ENCODE measurements at regions not wholly inside any gene's neighbourhood (a gene's known extent, or its start where the extent isn't known, plus 50 kb on each side); places are given as distances from the start of the nearest gene placed in this dataset.

DNA sequence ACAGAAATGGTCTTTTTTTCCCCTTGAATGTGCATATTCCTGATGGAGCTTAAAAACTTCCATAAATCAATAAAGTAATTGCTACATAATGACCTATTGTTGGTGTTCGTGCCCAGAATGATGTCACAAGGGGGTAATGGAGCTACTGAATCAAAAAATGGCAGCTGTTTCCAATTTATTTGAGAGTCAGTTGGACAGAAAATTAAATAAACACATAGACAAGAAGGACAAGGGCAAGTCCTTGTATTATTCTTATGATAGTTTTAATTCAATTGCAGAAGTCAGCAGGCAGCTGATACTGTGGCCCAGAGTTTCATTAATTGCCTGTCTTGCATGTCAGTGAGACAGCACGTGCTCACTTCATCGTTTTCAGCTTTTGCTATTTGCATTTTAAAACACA is 473.5 kb downstream of the ETNK1 start:
- Histone ChIP-seq H3K27ac (no peak overlapping the region), H3K27me3 (no peaks in the 10 kb centered on the region), H3K9me3 (no peaks in the 10 kb centered on the region), H3K4me1 (no peaks in the 10 kb centered on the region), H3K36me3 (no peaks in the 10 kb centered on the region), H3K4me3 (no peak overlapping the region)
- TF ChIP-seq, protein P1, sequence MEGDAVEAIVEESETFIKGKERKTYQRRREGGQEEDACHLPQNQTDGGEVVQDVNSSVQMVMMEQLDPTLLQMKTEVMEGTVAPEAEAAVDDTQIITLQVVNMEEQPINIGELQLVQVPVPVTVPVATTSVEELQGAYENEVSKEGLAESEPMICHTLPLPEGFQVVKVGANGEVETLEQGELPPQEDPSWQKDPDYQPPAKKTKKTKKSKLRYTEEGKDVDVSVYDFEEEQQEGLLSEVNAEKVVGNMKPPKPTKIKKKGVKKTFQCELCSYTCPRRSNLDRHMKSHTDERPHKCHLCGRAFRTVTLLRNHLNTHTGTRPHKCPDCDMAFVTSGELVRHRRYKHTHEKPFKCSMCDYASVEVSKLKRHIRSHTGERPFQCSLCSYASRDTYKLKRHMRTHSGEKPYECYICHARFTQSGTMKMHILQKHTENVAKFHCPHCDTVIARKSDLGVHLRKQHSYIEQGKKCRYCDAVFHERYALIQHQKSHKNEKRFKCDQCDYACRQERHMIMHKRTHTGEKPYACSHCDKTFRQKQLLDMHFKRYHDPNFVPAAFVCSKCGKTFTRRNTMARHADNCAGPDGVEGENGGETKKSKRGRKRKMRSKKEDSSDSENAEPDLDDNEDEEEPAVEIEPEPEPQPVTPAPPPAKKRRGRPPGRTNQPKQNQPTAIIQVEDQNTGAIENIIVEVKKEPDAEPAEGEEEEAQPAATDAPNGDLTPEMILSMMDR (IDR thresholded peaks at IDR 0.05), result no peak
- DNase-seq (ENCODE audit: low spot score), result no peak

DNA sequence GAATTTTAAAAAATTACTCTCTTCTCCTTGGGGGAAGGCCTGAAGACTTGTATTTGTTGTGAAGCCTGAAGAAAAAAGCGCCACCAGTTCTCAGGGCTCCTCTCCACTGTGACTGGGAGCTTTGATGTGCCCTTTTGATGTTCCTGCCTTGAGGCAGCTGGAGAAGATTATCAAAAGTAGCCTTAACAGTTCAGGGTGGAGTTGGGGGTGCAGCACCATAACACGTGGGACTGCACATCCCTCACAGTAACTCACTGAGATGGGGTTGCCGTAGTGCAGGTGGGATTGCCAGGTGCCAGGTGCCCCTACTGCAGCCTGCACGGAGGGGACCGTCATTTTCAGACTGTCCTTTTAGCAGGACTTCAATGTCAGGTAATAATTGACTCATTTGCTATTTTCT is 474.1 kb downstream of the ETNK1 start:
- no peaks in the 10 kb centered on the region for H3K27me3 ChIP-seq
- no peak overlapping the region for H3K4me3 ChIP-seq
- no peaks in the 10 kb centered on the region for H3K9me3 ChIP-seq
- H3K4me1 ChIP-seq, result no peaks in the 10 kb centered on the region
- no peak for DNase-seq (ENCODE audit: low spot score)
- H3K27ac ChIP-seq, result no peak overlapping the region
- TF ChIP-seq, protein P1 (IDR thresholded peaks at IDR 0.05), result no peak
- no peaks in the 10 kb centered on the region for H3K36me3 ChIP-seq

DNA sequence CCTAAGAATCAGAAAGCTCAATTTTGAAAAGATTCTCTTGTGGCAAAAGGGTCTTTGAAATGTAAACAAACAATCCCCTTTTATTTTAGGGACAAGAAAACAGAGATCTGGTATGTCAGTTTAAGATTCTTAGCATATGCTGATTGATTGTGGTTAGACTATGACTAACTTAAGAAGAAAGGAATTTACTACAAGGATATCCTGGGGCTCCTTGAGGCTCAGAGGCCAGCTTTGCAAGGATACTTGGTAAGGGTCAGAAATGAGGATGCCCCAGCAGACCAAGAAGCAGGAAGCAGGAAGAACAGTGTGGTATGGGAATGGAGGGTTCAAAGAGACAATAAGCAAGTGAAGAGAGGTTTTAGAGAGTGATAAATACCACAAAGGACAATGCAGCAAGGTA is 474.6 kb downstream of the ETNK1 start:
- no peak overlapping the region for H3K4me3 ChIP-seq
- TF ChIP-seq, protein P1 (IDR thresholded peaks at IDR 0.05), result no peak
- H3K36me3 ChIP-seq, result no peaks in the 10 kb centered on the region
- H3K4me1 ChIP-seq, result no peaks in the 10 kb centered on the region
- H3K9me3 ChIP-seq, result no peaks in the 10 kb centered on the region
- no peaks in the 10 kb centered on the region for H3K27me3 ChIP-seq
- H3K27ac ChIP-seq, result no peak overlapping the region
- no peak for DNase-seq (ENCODE audit: low spot score)

DNA sequence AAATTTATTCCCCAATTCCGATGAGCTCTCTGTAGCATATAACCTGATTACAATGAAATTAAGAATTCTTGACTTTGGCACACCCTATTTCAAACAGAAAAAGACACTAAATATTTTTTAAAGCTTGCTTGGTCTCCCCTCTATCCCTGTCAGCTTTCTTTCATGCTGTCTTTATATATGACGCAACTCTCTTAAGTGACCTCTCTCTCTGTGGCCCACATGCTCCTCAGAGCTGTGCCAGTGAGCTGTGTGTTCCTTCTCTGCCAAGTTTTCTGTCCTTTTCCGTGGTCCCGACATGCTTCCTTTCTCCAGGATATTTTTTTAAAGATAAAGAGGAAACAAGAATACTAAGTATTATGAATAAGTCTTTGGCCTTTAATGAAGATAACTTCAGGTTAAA is 484.0 kb downstream of the ETNK1 start:
- DNase-seq (ENCODE audit: low spot score), result no peak
- no peaks in the 10 kb centered on the region for H3K9me3 ChIP-seq
- H3K36me3 ChIP-seq, result no peaks in the 10 kb centered on the region
- H3K4me3 ChIP-seq, result no peak overlapping the region
- TF ChIP-seq, protein P1 (IDR thresholded peaks at IDR 0.05), result no peak
- no peak overlapping the region for H3K27ac ChIP-seq
- H3K27me3 ChIP-seq, result no peaks in the 10 kb centered on the region
- no peaks in the 10 kb centered on the region for H3K4me1 ChIP-seq

DNA sequence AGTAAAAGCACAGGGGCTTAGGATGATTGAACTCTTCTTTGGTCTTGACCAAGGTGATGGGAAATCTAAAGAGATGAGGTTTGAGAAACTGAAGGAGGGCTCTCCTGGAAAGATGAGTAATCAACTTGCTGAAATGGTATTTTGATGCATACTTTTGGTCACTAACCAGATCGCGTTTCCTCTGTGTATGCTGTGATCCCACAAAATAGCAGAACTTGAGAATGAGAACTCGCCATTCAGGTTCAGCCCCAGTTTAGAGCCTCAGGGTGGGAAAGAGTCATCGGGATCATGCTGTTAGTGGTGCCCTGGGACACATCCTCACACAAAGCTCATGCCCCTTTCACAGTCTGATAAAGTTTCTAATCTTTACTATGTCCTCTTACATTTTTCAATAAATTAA is 488.8 kb downstream of the ETNK1 start:
- H3K9me3 ChIP-seq, result no peaks in the 10 kb centered on the region
- no peak overlapping the region for H3K27ac ChIP-seq
- TF ChIP-seq, protein P1 (IDR thresholded peaks at IDR 0.05), result no peak
- no peaks in the 10 kb centered on the region for H3K4me1 ChIP-seq
- no peaks in the 10 kb centered on the region for H3K27me3 ChIP-seq
- no peak for DNase-seq (ENCODE audit: low spot score)
- no peak overlapping the region for H3K4me3 ChIP-seq
- no peaks in the 10 kb centered on the region for H3K36me3 ChIP-seq

DNA sequence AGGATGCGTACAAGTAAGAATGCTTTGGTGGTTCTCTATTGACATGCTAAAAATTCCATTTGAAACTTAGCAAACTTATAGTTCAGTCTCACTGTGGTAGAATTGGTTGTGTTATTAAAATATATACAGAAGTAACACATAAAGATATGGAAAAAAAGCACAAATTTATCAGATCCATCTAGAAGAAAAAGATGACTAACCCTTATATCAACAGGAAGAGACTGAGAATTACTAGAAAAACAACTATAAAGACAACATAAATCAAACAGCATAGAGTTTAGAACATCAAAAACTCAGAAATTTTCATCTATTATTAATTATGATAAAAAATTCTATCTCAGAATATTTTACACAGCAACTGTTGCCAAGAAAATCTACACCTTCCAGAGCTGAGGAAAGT is 491.0 kb downstream of the ETNK1 start:
- no peaks in the 10 kb centered on the region for H3K9me3 ChIP-seq
- no peaks in the 10 kb centered on the region for H3K36me3 ChIP-seq
- TF ChIP-seq, protein P1 (IDR thresholded peaks at IDR 0.05), result no peak
- H3K27me3 ChIP-seq, result no peaks in the 10 kb centered on the region
- no peak for DNase-seq (ENCODE audit: low spot score)
- H3K4me1 ChIP-seq, result no peaks in the 10 kb centered on the region
- no peak overlapping the region for H3K27ac ChIP-seq
- no peak overlapping the region for H3K4me3 ChIP-seq

Data from right atrium auricular region (tissue), 2 donors.